Mesendoderm (in vitro differentiated cells): ENCODE measurements at regions not wholly inside any gene's neighbourhood (a gene's known extent, or its start where the extent isn't known, plus 50 kb on each side); places are given as distances from the start of the nearest gene placed in this dataset.
A peak's percentile ranks its signal among the peaks of the same experiment; 100 is the strongest.

Experiments
- DNase-seq: peaks from one replicate; pipeline ENCODE4 v3.0.0; 2013
- H2AK5ac ChIP-seq: 2 replicates; pipeline ENCODE4 v1.6.1; 2013; ENCODE audit warnings: low read length, inconsistent platforms
- H2BK120ac ChIP-seq: 2 replicates; pipeline ENCODE4 v1.6.1; 2013; ENCODE audit warnings: low read depth, mild to moderate bottlenecking, low read length, moderate library complexity, mixed read lengths
- H2BK15ac ChIP-seq: replicated peaks from 2 replicates; pipeline ENCODE4 v1.6.1; 2013; ENCODE audit warnings: low read depth, mild to moderate bottlenecking, moderate library complexity
- H2BK5ac ChIP-seq: 2 replicates; pipeline ENCODE4 v1.6.1; 2013; ENCODE audit warnings: low read length, inconsistent platforms
- H3K18ac ChIP-seq: 2 replicates; pipeline ENCODE4 v1.6.1; 2013; ENCODE audit warnings: mild to moderate bottlenecking, low read length, mixed read lengths
- H3K23ac ChIP-seq: one replicate; pipeline ENCODE4 v1.6.1; 2013; ENCODE audit warnings: low read length
- H3K27ac ChIP-seq: 2 replicates; pipeline ENCODE4 v1.5.1; 2013; ENCODE audit warnings: low read depth, mild to moderate bottlenecking, inconsistent platforms, low read length, moderate library complexity
- H3K27me3 ChIP-seq: 2 replicates; pipeline ENCODE4 v1.6.1; 2013; ENCODE audit warnings: low read length, control low read depth, mild to moderate bottlenecking, inconsistent platforms; ENCODE audit not compliant: insufficient read depth, poor library complexity
- H3K36me3 ChIP-seq: 2 replicates; pipeline ENCODE4 v1.6.1; 2013; ENCODE audit warnings: low read length, inconsistent platforms; ENCODE audit not compliant: control insufficient read depth, insufficient read depth
- H3K4ac ChIP-seq: one replicate; pipeline ENCODE4 v1.6.1; 2013; ENCODE audit warnings: low read depth, mild to moderate bottlenecking, low read length, moderate library complexity
- H3K4me1 ChIP-seq: 2 replicates; pipeline ENCODE4 v1.6.1; 2013; ENCODE audit warnings: low read depth, low read length, inconsistent platforms; ENCODE audit not compliant: control insufficient read depth
- H3K4me2 ChIP-seq: 2 replicates; pipeline ENCODE4 v1.6.1; 2013; ENCODE audit warnings: low read length
- H3K4me3 ChIP-seq: 2 replicates; pipeline ENCODE4 v1.5.1; 2013; ENCODE audit warnings: mild to moderate bottlenecking, low read length
- H3K56ac ChIP-seq: one replicate; pipeline ENCODE4 v1.6.1; 2013; ENCODE audit warnings: low read length
- H3K79me1 ChIP-seq: 2 replicates; pipeline ENCODE4 v1.6.1; 2013; ENCODE audit warnings: low read length, inconsistent platforms
- H3K79me2 ChIP-seq: 2 replicates; pipeline ENCODE4 v1.6.1; 2013; ENCODE audit warnings: mild to moderate bottlenecking, low read length; ENCODE audit not compliant: control insufficient read depth, insufficient read depth
- H3K9ac ChIP-seq: 2 replicates; pipeline ENCODE4 v1.6.1; 2013; ENCODE audit warnings: low read length, inconsistent platforms
- H4K5ac ChIP-seq: one replicate; pipeline ENCODE4 v1.6.1; 2013; ENCODE audit warnings: low read length
- H4K8ac ChIP-seq: one replicate; pipeline ENCODE4 v1.6.1; 2013; ENCODE audit warnings: low read depth, mild to moderate bottlenecking, control low read depth, low read length, moderate library complexity
- WGBS: extraction: QIAGEN DNeasy Blood & Tissue Kit; methylation state at CpG from one replicate; pipeline ENCODE4 v1.1.7; 2013; ENCODE audit warnings: low lambda C conversion rate, missing lambda C conversion rate; ENCODE audit not compliant: insufficient coverage; ENCODE audit errors: extremely low coverage; 5-methylcytosine and 5-hydroxymethylcytosine counted together

- H3K23ac ChIP-seq = no peak overlapping the region
- no peak overlapping the region for H3K18ac ChIP-seq
- no peak overlapping the region for H2BK15ac ChIP-seq
- no peaks in the 10 kb centered on the region for H3K79me1 ChIP-seq
- no peak overlapping the region for H3K4me2 ChIP-seq
- H3K9ac ChIP-seq = no peak overlapping the region
- no peaks in the 10 kb centered on the region for H3K27me3 ChIP-seq
- H3K27ac ChIP-seq = no peak overlapping the region
- H2AK5ac ChIP-seq = no peak overlapping the region
- whole genome bisulfite sequencing = no CpG with 5 or more reads among the region's 6 CpGs
- H3K36me3 ChIP-seq = no peaks in the 10 kb centered on the region
- H4K8ac ChIP-seq = no peak overlapping the region
- no peak overlapping the region for H3K56ac ChIP-seq
- no peaks in the 10 kb centered on the region for H3K79me2 ChIP-seq
- no peak overlapping the region for H2BK120ac ChIP-seq
- no peaks in the 10 kb centered on the region for H3K4me1 ChIP-seq
- H3K4ac ChIP-seq = no peak overlapping the region
- no peak overlapping the region for H3K4me3 ChIP-seq
- H4K5ac ChIP-seq = no peak overlapping the region
- no peak for DNase-seq
- no peak overlapping the region for H2BK5ac ChIP-seq
Measured at GRCh38 chr14:55926007-55926406, 192.2 kb upstream of the PELI2 start.

- H2AK5ac ChIP-seq = no peak overlapping the region
- no peak overlapping the region for H3K4me2 ChIP-seq
- no peaks in the 10 kb centered on the region for H3K79me1 ChIP-seq
- H3K79me2 ChIP-seq = no peaks in the 10 kb centered on the region
- no peak overlapping the region for H3K9ac ChIP-seq
- no peaks in the 10 kb centered on the region for H3K27me3 ChIP-seq
- H4K5ac ChIP-seq = no peak overlapping the region
- no peak overlapping the region for H3K27ac ChIP-seq
- H3K18ac ChIP-seq = no peak overlapping the region
- H3K4ac ChIP-seq = no peak overlapping the region
- whole genome bisulfite sequencing = no CpG with 5 or more reads among the region's 2 CpGs
- no peaks in the 10 kb centered on the region for H3K4me1 ChIP-seq
- H2BK15ac ChIP-seq = no peak overlapping the region
- H3K4me3 ChIP-seq = no peak overlapping the region
- no peak overlapping the region for H3K56ac ChIP-seq
- no peak for DNase-seq
- no peak overlapping the region for H4K8ac ChIP-seq
- no peaks in the 10 kb centered on the region for H3K36me3 ChIP-seq
- no peak overlapping the region for H2BK120ac ChIP-seq
- no peak overlapping the region for H2BK5ac ChIP-seq
- H3K23ac ChIP-seq = no peak overlapping the region
Measured at GRCh38 chr14:55927028-55927427, 191.2 kb upstream of the PELI2 start.

GRCh38 chr14:55928276-55928675 lies 189.9 kb upstream of the PELI2 start:
- Histone ChIP-seq H3K27ac (no peak overlapping the region), H2BK15ac (no peak overlapping the region), H3K27me3 (no peaks in the 10 kb centered on the region), H3K56ac (no peak overlapping the region), H4K5ac (no peak overlapping the region), H3K9ac (no peak overlapping the region), H3K4me2 (no peak overlapping the region), H3K4ac (no peak overlapping the region), H3K23ac (no peak overlapping the region), H2BK5ac (no peak overlapping the region), H4K8ac (no peak overlapping the region), H3K79me1 (no peaks in the 10 kb centered on the region), H3K79me2 (no peaks in the 10 kb centered on the region), H2BK120ac (no peak overlapping the region), H3K4me3 (no peak overlapping the region), H2AK5ac (no peak overlapping the region), H3K18ac (no peak overlapping the region), H3K36me3 (no peaks in the 10 kb centered on the region), H3K4me1 (no peaks in the 10 kb centered on the region)
- WGBS = no CpG with 5 or more reads among the region's 2 CpGs
- no peak for DNase-seq

GRCh38 chr14:55929136-55929535 lies 189.1 kb upstream of the PELI2 start:
- no peak overlapping the region for H3K27ac ChIP-seq
- no peak overlapping the region for H4K5ac ChIP-seq
- no peak overlapping the region for H3K4me3 ChIP-seq
- no peak overlapping the region for H3K23ac ChIP-seq
- H3K4me2 ChIP-seq = no peak overlapping the region
- H2BK5ac ChIP-seq = no peak overlapping the region
- no peaks in the 10 kb centered on the region for H3K27me3 ChIP-seq
- H3K56ac ChIP-seq = no peak overlapping the region
- no CpG with 5 or more reads among the region's 4 CpGs for WGBS
- peak; percentile 71 for DNase-seq
- no peak overlapping the region for H2BK120ac ChIP-seq
- no peak overlapping the region for H3K18ac ChIP-seq
- no peaks in the 10 kb centered on the region for H3K36me3 ChIP-seq
- no peak overlapping the region for H2AK5ac ChIP-seq
- H3K79me1 ChIP-seq = no peaks in the 10 kb centered on the region
- no peaks in the 10 kb centered on the region for H3K79me2 ChIP-seq
- H3K4ac ChIP-seq = no peak overlapping the region
- no peak overlapping the region for H4K8ac ChIP-seq
- no peaks in the 10 kb centered on the region for H3K4me1 ChIP-seq
- no peak overlapping the region for H3K9ac ChIP-seq
- no peak overlapping the region for H2BK15ac ChIP-seq

GRCh38 chr14:55930016-55930784 lies 188.0 kb upstream of the PELI2 start:
- Histone ChIP-seq H3K4me3 (no peak overlapping the region), H3K79me1 (no peaks in the 10 kb centered on the region), H3K79me2 (no peaks in the 10 kb centered on the region), H3K36me3 (no peaks in the 10 kb centered on the region), H3K4ac (no peak overlapping the region), H3K9ac (no peak overlapping the region), H3K56ac (no peak overlapping the region), H3K4me2 (no peak overlapping the region), H2BK120ac (no peak overlapping the region), H2BK15ac (no peak overlapping the region), H4K8ac (no peak overlapping the region), H3K27ac (no peak overlapping the region), H3K4me1 (no peaks in the 10 kb centered on the region), H3K23ac (no peak overlapping the region), H2AK5ac (no peak overlapping the region), H2BK5ac (no peak overlapping the region), H3K27me3 (no peaks in the 10 kb centered on the region), H3K18ac (no peak overlapping the region), H4K5ac (no peak overlapping the region)
- DNase-seq = no peak
- WGBS = no CpG with 5 or more reads among the region's 5 CpGs

GRCh38 chr14:55936691-55937090 lies 181.5 kb upstream of the PELI2 start:
- peak; percentile 79 for DNase-seq
- H4K8ac ChIP-seq = no peak overlapping the region
- no peaks in the 10 kb centered on the region for H3K4me1 ChIP-seq
- H3K27me3 ChIP-seq = no peaks in the 10 kb centered on the region
- no peak overlapping the region for H2BK120ac ChIP-seq
- no peak overlapping the region for H3K4me3 ChIP-seq
- no peaks in the 10 kb centered on the region for H3K79me1 ChIP-seq
- no peak overlapping the region for H3K56ac ChIP-seq
- no peak overlapping the region for H3K4ac ChIP-seq
- H3K18ac ChIP-seq = no peak overlapping the region
- no peak overlapping the region for H2AK5ac ChIP-seq
- H3K23ac ChIP-seq = no peak overlapping the region
- H2BK15ac ChIP-seq = no peak overlapping the region
- WGBS = no CpG with 5 or more reads among the region's 3 CpGs
- H3K36me3 ChIP-seq = no peaks in the 10 kb centered on the region
- no peak overlapping the region for H3K9ac ChIP-seq
- H3K4me2 ChIP-seq = no peak overlapping the region
- no peaks in the 10 kb centered on the region for H3K79me2 ChIP-seq
- H2BK5ac ChIP-seq = no peak overlapping the region
- no peak overlapping the region for H3K27ac ChIP-seq
- H4K5ac ChIP-seq = no peak overlapping the region
